ENCODE measurements at regions not wholly inside any gene's neighbourhood (a gene's known extent, or its start where the extent isn't known, plus 50 kb on each side); places are given as distances from the start of the nearest gene placed in this dataset.

DNA sequence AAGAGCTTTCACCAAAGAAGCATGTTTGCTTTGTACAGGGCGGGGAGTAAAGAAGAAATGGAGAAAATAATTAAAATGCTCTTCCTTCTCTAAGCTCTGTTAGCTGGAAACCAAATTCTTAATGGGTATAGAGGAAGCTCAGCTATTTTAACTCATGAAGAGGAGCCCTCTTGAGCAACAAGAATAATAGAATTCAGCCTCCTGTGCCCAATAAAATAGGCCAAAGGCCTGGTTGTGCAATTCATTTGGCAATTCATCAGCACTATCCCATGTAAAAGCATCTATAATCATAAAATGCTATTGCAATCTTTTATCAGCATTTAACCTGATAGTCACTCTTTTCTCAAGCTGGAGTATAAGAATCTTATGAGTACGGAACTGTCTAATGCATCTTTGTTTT lies 133.6 kb upstream of the CDH6 start:
- TF ChIP-seq, protein P1, sequence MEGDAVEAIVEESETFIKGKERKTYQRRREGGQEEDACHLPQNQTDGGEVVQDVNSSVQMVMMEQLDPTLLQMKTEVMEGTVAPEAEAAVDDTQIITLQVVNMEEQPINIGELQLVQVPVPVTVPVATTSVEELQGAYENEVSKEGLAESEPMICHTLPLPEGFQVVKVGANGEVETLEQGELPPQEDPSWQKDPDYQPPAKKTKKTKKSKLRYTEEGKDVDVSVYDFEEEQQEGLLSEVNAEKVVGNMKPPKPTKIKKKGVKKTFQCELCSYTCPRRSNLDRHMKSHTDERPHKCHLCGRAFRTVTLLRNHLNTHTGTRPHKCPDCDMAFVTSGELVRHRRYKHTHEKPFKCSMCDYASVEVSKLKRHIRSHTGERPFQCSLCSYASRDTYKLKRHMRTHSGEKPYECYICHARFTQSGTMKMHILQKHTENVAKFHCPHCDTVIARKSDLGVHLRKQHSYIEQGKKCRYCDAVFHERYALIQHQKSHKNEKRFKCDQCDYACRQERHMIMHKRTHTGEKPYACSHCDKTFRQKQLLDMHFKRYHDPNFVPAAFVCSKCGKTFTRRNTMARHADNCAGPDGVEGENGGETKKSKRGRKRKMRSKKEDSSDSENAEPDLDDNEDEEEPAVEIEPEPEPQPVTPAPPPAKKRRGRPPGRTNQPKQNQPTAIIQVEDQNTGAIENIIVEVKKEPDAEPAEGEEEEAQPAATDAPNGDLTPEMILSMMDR (conservative IDR thresholded peaks at IDR 0.05; ENCODE audit: low read depth) = no peak
- DNase-seq (ENCODE audit: low spot score) = no peak
- ChIA-PET POLR2A (ENCODE audit: low non-redundant PET) (no interaction called here), CTCF (interaction anchor here (1.1 kb wide), 1 partner anchor 16 kb away, joined by 4 read pairs; no protein-coding TSS in a partner anchor)
- H3K27ac ChIP-seq = no peak overlapping the region

DNA sequence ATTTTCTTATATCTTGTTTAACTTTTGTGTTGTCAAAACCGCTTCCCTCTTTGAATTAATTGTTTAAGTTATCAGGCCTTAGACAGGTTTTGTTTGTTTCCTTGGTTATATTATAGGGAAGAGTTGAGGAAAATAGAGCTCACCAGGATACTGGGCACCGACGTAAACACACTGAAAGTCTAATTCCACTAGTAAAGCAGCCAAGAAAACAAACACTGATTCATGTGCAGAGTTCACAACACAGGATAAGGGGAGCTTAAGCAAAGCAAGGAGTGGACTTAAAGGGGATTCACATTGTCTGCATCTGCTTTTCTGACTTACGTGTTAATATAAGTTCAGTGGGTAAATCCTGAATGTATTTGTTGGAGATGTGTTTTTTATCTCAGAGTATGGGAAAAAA lies 139.0 kb upstream of the CDH6 start:
- TF ChIP-seq, protein P1 (conservative IDR thresholded peaks at IDR 0.05; ENCODE audit: low read depth) = no peak
- POLR2A ChIA-PET (ENCODE audit: low non-redundant PET) = no interaction called here
- no peak for DNase-seq (ENCODE audit: low spot score)
- H3K27ac ChIP-seq = no peak overlapping the region
- CTCF ChIA-PET = no interaction called here

GRCh38 chr5:31052937-31053658 lies 140.4 kb upstream of the CDH6 start:
- CTCF ChIA-PET = no interaction called here
- TF ChIP-seq, protein P1 (conservative IDR thresholded peaks at IDR 0.05; ENCODE audit: low read depth) = no peak
- POLR2A ChIA-PET (ENCODE audit: low non-redundant PET) = no interaction called here
- DNase-seq (ENCODE audit: low spot score) = no peak
- H3K27ac ChIP-seq = no peak overlapping the region

DNA sequence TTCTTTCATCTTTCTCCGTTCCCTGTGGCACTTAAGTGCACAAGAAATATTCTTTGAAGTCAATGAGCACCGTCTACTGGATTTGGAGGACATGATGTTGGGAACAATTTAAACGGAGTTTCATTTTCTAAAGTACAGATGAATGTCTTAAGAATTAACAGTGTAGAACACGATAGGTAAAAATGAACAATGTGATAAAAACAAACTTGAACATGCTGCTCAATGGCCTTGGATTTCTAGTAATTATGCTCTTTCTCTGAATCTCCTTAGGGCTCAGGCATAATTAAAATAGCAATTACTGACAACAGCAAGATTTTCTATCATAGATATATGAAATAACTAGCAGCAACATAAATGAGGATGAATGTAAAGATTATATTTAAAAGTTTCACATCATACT lies 142.2 kb upstream of the CDH6 start:
- ChIA-PET POLR2A (ENCODE audit: low non-redundant PET) (no interaction called here), CTCF (no interaction called here)
- no peak for DNase-seq (ENCODE audit: low spot score)
- TF ChIP-seq, protein P1 (conservative IDR thresholded peaks at IDR 0.05; ENCODE audit: low read depth) = no peak
- H3K27ac ChIP-seq = no peak overlapping the region

DNA sequence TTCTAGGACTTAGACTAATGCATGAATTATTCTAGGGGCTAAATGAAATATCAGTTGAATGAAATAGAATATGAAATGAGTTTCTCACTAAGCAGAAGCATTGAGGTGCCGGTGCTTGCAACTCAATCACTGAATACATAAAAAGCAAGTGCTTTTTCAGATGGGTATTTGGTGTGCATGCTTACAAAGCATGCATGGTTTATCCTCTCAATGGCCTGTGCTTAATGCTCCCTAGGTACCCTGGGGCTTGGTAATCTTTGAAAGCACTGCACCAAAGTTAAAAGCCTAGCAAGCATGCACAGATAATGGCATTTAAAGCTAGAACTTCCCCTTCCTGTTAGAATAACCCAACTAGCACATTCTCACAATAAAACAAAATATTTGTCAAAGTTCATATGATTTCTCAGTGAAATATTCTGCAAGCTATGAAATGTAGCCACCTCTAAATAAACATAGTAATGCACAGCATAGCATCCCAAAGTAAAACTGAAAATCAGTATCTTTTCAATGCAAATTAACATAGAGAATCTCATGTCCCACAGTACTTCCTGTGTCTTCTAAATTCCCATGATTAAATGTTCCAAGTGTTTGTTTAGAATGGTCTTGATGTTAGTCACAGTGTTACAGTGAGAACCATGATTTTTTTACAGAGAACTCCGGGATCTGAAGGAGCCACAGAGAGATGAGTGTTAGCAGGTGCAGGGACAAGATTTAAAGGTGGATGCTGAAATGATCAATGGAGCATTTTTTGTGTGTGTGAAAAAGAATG lies 143.4 kb upstream of the CDH6 start:
- H3K27ac ChIP-seq = no peak overlapping the region
- DNase-seq (ENCODE audit: low spot score) = no peak
- POLR2A ChIA-PET (ENCODE audit: low non-redundant PET) = no interaction called here
- CTCF ChIA-PET = no interaction called here
- TF ChIP-seq, protein P1 (conservative IDR thresholded peaks at IDR 0.05; ENCODE audit: low read depth) = no peak

GRCh38 chr5:31049461-31049860 lies 144.0 kb upstream of the CDH6 start:
- DNase-seq (ENCODE audit: low spot score) = no peak
- TF ChIP-seq, protein P1 (conservative IDR thresholded peaks at IDR 0.05; ENCODE audit: low read depth) = no peak
- CTCF ChIA-PET = no interaction called here
- POLR2A ChIA-PET (ENCODE audit: low non-redundant PET) = no interaction called here
- no peak overlapping the region for H3K27ac ChIP-seq
